ENCODE measurements at regions not wholly inside any gene's neighbourhood (a gene's known extent, or its start where the extent isn't known, plus 50 kb on each side); places are given as distances from the start of the nearest gene placed in this dataset.

- no peak for DNase-seq
These were observed 321.8 kb upstream of the NFE2L3 start for GRCh38 chr7:25830215-25830614.

GRCh38 chr7:25831062-25831691, 320.8 kb upstream of the NFE2L3 start:
- no peak for DNase-seq

- DNase-seq, result no peak
These were observed 320.1 kb upstream of the NFE2L3 start for GRCh38 chr7:25831831-25832411.

GRCh38 chr7:25832456-25832855, 319.5 kb upstream of the NFE2L3 start:
- no peak for DNase-seq

- DNase-seq, result no peak
These were observed 319.1 kb upstream of the NFE2L3 start for GRCh38 chr7:25832929-25833328.

- DNase-seq, result no peak
These were observed 317.9 kb upstream of the NFE2L3 start for GRCh38 chr7:25834050-25834449.

- DNase-seq, result no peak
These were observed 316.8 kb upstream of the NFE2L3 start for GRCh38 chr7:25835197-25835596.

GRCh38 chr7:25839084-25839769, 312.8 kb upstream of the NFE2L3 start:
- DNase-seq, result no peak

GRCh38 chr7:25840209-25840792, 311.7 kb upstream of the NFE2L3 start:
- no peak for DNase-seq

- no peak for DNase-seq
These were observed 310.4 kb upstream of the NFE2L3 start for GRCh38 chr7:25841575-25841974.

- DNase-seq, result no peak
These were observed 309.7 kb upstream of the NFE2L3 start for GRCh38 chr7:25842201-25842733.

- DNase-seq, result no peak
These were observed 308.5 kb upstream of the NFE2L3 start for GRCh38 chr7:25843467-25843866.

GRCh38 chr7:25844102-25844870, 307.7 kb upstream of the NFE2L3 start:
- no peak for DNase-seq

GRCh38 chr7:25845464-25845863, 306.5 kb upstream of the NFE2L3 start:
- DNase-seq, result no peak

- no peak for DNase-seq
These were observed 305.3 kb upstream of the NFE2L3 start for GRCh38 chr7:25846722-25847121.

- DNase-seq, result no peak
These were observed 304.5 kb upstream of the NFE2L3 start for GRCh38 chr7:25847336-25848070.

GRCh38 chr7:25849500-25850184, 302.4 kb upstream of the NFE2L3 start:
- DNase-seq, result no peak

GRCh38 chr7:25850216-25850615, 301.8 kb upstream of the NFE2L3 start:
- DNase-seq, result no peak

GRCh38 chr7:25850735-25851134, 301.3 kb upstream of the NFE2L3 start:
- DNase-seq, result no peak

GRCh38 chr7:25851332-25852210, 300.4 kb upstream of the NFE2L3 start:
- no peak for DNase-seq

Data from central memory CD4-positive, alpha-beta T cell (primary cell).